22Rv1 (cell line): ENCODE measurements at regions not wholly inside any gene's neighbourhood (a gene's known extent, or its start where the extent isn't known, plus 50 kb on each side); places are given as distances from the start of the nearest gene placed in this dataset.

Experiments
- ZFX ChIP-seq: fragments of 450-650 bp; IDR thresholded peaks from 2 replicates; pipeline ENCODE4 v1.6.1; 2017; ENCODE audit warnings: antibody characterized with exemption, borderline replicate concordance
- TF ChIP-seq, protein P1 (sequence below): fragments of 450-650 bp; IDR thresholded peaks from 2 replicates; pipeline ENCODE4 v1.5.1; 2017; ENCODE audit warnings: mild to moderate bottlenecking

DNA sequence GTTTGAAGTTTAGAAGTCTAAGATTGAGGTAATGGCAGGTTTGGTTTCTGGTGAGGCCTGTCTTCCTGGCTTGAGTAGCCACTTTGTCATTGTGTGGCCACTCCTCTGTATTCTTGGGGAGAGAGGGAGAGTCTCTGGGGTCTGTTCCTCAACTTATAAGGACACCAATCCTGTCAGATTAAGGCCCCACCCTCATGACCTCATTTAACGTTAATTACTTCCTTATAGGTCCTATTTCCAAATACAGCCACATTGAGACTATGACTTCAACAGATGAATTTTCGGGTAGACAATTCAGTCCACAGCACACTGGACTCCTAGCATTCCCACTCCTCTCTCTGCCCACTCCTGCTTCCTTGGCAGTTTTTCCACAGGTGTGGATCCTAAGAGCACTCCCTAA is 350.8 kb upstream of the CASK start:
- TF ChIP-seq, protein P1, sequence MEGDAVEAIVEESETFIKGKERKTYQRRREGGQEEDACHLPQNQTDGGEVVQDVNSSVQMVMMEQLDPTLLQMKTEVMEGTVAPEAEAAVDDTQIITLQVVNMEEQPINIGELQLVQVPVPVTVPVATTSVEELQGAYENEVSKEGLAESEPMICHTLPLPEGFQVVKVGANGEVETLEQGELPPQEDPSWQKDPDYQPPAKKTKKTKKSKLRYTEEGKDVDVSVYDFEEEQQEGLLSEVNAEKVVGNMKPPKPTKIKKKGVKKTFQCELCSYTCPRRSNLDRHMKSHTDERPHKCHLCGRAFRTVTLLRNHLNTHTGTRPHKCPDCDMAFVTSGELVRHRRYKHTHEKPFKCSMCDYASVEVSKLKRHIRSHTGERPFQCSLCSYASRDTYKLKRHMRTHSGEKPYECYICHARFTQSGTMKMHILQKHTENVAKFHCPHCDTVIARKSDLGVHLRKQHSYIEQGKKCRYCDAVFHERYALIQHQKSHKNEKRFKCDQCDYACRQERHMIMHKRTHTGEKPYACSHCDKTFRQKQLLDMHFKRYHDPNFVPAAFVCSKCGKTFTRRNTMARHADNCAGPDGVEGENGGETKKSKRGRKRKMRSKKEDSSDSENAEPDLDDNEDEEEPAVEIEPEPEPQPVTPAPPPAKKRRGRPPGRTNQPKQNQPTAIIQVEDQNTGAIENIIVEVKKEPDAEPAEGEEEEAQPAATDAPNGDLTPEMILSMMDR = no peak
- TF ChIP-seq ZFX = no peak
